ENCODE measurements at regions not wholly inside any gene's neighbourhood (a gene's known extent, or its start where the extent isn't known, plus 50 kb on each side); places are given as distances from the start of the nearest gene placed in this dataset.

- TF ChIP-seq CTCF (IDR thresholded peaks at IDR 0.05) = no peak
- TF ChIP-seq POLR2A (IDR thresholded peaks at IDR 0.05) = no peak
Measured at GRCh38 chrX:42462917-42463316, 315.0 kb downstream of the PPP1R2C start.

Measured in heart left ventricle (tissue), 13 donors.